SK-N-SH (cell line): ENCODE measurements at regions not wholly inside any gene's neighbourhood (a gene's known extent, or its start where the extent isn't known, plus 50 kb on each side); places are given as distances from the start of the nearest gene placed in this dataset.

Experiments used
- CHD2 ChIP-seq: fragments of 150-350 bp; IDR thresholded peaks from 2 replicates; pipeline ENCODE4 v1.6.1; 2018; ENCODE audit warnings: low read length; ENCODE audit not compliant: partially characterized antibody
- CTCF ChIP-seq: fragments of 200-600 bp; sonication (generic); IDR thresholded peaks from 2 replicates; pipeline ENCODE4 v1.6.1; 2017; ENCODE audit warnings: antibody characterized with exemption, mild to moderate bottlenecking, moderate library complexity
- FOSL2 ChIP-seq: IDR thresholded peaks from 2 replicates; pipeline ENCODE4 v1.4.0; 2012; ENCODE audit warnings: low read depth, mild to moderate bottlenecking, moderate library complexity, borderline replicate concordance
- FOXM1 ChIP-seq: IDR thresholded peaks from 2 replicates; pipeline ENCODE4 v1.4.0; 2012; ENCODE audit warnings: low read depth, mild to moderate bottlenecking
- POLR2AphosphoS5 ChIP-seq: IDR thresholded peaks from 2 replicates; pipeline ENCODE4 v1.6.1; 2012; ENCODE audit warnings: low read depth, low read length
- RAD21 ChIP-seq: IDR thresholded peaks from 2 replicates; pipeline ENCODE4 v1.6.1; 2012; ENCODE audit warnings: mild to moderate bottlenecking, low read length
- RCOR1 ChIP-seq: fragments of 150-350 bp; IDR thresholded peaks from 2 replicates; pipeline ENCODE4 v1.6.1; 2017; ENCODE audit warnings: antibody characterized with exemption, low read length
- REST ChIP-seq: IDR thresholded peaks from 2 replicates; pipeline ENCODE4 v1.6.1; 2012; ENCODE audit warnings: mild to moderate bottlenecking, low read depth, low read length, moderate library complexity
- RFX5 ChIP-seq: IDR thresholded peaks from 2 replicates; pipeline ENCODE4 v1.6.1; 2012; ENCODE audit warnings: mild to moderate bottlenecking, improper control_type of control experiment, low read length

- TF ChIP-seq POLR2AphosphoS5 (no peak), CTCF (no peak), RAD21 (no peak), FOSL2 (no peak), REST (no peak), RCOR1 (no peak), CHD2 (no peak), RFX5 (no peak), FOXM1 (no peak)
Measured at GRCh38 chr16:5572056-5572455, 474.5 kb upstream of the EEF2KMT start.
